NCI-H526 treated with DMSO at 0.1 percent for 48 hours (cell line): ENCODE measurements at regions not wholly inside any gene's neighbourhood (a gene's known extent, or its start where the extent isn't known, plus 50 kb on each side); places are given as distances from the start of the nearest gene placed in this dataset.
"Not testable (repeated sequence)": the region's sequence is repeated elsewhere in the genome, so short reads cannot be mapped to it uniquely, and the experiment has no call there.

Experiments
- DNase-seq: peaks from one replicate; lab custom pipeline; 2025; lab: John Stamatoyannopoulos, UW

GRCh38 chr2:239831861-239832489, 193.2 kb downstream of the NDUFA10 start:
- no peak for DNase-seq

DNA sequence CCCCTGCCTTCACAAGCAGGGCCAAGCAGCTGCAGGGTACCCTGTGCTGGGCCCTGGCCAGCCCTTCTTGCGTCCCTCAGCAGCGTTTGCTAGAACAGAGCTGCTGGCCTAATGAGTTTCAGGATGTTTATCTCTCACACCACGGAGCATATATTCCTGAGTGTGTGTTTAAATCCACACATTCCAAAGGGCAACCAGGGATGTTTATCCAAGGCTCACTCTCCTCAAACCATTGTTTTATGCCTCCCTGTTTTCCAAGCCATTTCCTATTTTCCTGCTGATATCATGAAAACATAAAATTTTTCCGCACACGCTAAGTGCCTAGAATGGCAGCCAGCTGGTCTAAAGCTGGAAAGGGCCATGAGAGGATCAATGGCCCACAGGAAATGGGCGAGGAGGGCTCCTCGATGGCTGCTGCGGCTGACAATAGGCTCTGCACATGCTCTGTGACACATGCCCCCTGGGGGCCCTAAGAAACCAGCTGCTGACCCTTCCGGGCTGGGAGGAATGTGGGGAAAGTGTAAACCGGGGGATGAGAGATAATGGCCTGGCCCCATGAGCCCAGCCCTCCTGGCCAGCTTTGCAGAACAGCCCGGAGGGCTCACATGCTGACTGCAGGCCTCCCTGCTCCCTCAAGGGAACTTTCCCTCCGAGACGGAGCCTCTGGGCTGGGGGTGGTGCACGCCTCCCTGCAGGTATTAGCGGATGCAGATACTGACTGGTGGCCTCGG, 194.0 kb downstream of the NDUFA10 start:
- DNase-seq, result no peak

- no peak for DNase-seq
Observed at GRCh38 chr2:239830121-239831000, 194.8 kb downstream of the NDUFA10 start.

- no peak for DNase-seq
Observed at GRCh38 chr2:239829326-239829725, 195.8 kb downstream of the NDUFA10 start.

GRCh38 chr2:239828973-239829275, 196.2 kb downstream of the NDUFA10 start:
- not testable (repeated sequence) for DNase-seq

- no peak for DNase-seq
Observed at GRCh38 chr2:239828192-239828972, 196.8 kb downstream of the NDUFA10 start.

DNA sequence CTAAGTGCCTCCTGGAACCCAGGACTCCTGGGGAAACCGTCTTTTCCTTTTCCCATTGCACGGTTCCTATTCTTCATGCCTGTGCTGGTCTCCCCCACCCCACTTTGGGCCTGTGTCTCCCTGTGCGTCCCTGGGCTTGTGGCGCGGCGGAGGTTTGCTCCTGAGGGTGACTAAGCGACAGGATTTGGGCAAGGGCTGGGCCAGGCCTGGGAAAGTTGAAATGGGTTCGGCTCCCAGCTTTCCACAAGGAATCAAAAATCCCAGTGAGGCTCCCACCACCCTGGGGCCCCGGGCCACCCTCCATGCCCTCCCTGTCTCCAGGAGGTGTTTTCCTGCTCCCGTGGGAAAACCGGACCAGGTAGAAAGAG, 197.6 kb downstream of the NDUFA10 start:
- no peak for DNase-seq

DNA sequence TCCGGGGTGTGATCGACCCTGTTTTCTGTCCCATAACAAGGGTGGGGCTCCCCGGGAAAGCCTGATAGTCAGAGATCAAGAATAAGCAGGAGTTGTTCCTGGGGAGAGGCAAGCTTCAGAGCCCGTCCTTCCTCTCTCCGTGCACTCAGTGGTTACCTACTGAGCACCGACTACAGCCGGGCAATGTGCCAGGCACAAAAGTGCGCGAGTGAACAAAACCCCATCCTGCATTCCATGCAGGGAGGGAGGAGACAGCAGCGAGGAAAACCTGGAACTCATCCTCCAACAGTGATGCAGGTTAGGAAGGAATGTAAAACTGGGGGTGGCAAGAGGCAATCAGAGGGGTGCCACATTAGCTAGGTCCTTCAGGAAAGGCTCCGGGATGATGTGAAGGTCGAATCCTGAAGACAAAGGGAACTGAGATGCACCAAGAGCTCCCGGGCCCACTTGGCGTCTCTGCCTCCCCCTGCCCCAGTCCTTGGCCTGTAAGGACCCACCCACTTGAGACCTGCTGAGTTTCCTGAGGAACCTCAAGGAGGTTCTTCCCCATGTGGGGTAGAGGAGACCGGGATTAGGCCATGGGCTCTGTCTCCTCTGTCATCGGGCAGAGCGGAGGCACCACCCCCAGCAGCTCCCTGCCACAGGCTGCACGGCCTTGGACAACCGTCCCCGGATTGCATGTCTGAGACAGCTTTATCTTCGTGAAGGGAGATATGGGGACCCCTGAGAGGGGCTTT, 198.2 kb downstream of the NDUFA10 start:
- no peak for DNase-seq

- DNase-seq, result no peak
Observed at GRCh38 chr2:239826376-239826775, 198.8 kb downstream of the NDUFA10 start.

DNA sequence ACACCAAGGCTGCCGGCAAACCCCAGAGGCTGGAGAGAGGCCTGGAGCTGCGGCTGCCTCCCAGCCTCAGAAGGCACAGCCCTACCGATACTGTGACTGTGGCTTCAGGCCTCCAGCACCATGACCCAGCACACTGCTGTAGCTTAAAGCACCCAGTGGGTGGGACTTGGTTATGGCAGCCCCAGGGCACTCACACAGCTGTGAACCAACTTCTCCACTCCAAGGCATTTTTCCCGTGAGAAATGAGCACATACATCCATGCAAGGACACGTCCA, 199.5 kb downstream of the NDUFA10 start:
- DNase-seq, result no peak

DNA sequence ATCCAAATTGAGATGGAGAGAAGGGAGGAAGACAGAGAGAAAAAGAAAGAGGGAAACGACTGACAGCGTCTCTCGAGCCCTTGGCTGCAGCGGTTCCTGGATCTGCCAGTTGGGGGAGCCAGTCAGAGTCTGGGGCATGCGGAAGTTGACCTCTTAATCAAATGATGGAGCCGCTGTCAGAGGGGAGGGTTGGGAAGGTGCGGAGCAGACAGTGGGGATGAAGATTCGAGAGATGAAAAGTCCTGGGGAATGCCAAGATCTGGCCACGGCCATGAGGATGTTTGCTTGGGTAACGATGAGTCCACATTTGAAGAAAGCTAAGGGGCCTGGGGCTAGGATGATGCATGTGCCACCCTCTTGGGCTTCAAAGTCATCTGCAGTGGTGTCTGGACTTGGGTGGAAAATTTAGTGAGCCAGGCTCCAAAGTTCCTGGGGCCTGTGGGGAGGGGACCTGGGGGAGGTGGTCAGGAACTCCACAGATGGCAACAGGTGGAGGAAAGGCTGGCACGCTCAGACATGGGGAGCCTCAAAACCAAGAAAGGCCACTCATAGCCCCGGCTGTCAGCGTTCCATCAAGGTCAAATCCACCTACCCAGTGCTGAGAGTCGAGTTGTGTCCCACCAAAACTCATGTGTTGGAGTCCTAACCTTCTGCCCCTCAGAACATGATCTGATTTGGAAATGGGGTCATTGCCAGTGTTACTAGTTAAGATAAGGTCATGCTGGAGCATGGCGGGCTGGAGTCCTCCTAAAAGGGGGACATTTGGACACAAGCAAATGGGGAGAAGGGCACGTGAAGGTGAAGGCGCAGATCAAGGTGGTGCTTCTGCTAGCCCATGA, 200.1 kb downstream of the NDUFA10 start:
- DNase-seq, result no peak

- DNase-seq, result peak; percentile 89
Observed at GRCh38 chr2:239824046-239824694, 201.0 kb downstream of the NDUFA10 start.

GRCh38 chr2:239822146-239822831, 202.9 kb downstream of the NDUFA10 start:
- DNase-seq, result no peak

GRCh38 chr2:239821694-239822075, 203.5 kb downstream of the NDUFA10 start:
- no peak for DNase-seq

GRCh38 chr2:239820836-239821693, 204.1 kb downstream of the NDUFA10 start:
- no peak for DNase-seq

DNA sequence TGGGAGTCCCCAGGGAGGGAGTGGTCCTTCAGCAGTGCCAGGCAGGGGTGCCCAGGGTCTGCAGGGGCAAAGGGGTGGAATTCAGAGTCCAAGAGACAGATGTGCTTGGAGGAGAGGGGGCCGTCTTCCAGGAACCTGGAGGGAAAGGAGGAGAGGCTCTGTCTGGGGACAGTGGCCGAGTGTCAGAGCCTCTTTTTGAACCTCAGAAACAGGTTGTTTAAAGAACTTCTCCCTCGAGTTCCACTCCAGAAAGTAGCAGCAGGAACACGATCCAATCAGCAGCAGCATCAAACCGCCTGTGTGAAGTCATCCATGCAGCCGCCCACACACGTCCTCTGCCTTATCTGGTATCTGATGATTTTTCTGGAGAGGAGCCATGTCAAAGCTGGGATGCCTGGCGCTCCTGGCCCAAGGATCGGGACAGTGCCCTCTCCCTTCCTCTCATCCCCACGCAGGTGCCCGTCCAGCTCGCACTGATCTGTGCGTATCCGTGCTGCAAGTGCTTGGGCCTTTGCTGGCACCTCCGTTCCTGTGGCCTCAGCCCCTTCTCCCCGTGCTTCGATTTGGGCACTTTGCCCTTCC, 205.1 kb downstream of the NDUFA10 start:
- peak; percentile 23 for DNase-seq

- DNase-seq, result no peak
Observed at GRCh38 chr2:239819091-239819973, 205.8 kb downstream of the NDUFA10 start.
